CD14-positive monocyte (primary cell): ENCODE measurements at regions not wholly inside any gene's neighbourhood (a gene's known extent, or its start where the extent isn't known, plus 50 kb on each side); places are given as distances from the start of the nearest gene placed in this dataset.
"Not testable (repeated sequence)": the region's sequence is repeated elsewhere in the genome, so short reads cannot be mapped to it uniquely, and the experiment has no call there.

Source experiments
- DNase-seq, 3 donors: peaks; one replicate each; pipeline ENCODE4 v3.0.0-alpha.2; 2011 to 2022
- H2AFZ ChIP-seq: 2 replicates; pipeline ENCODE4 v1.6.0; 2012; ENCODE audit warnings: mild to moderate bottlenecking, low read depth, low read length, inconsistent platforms; ENCODE audit not compliant: insufficient read depth, poor library complexity, severe bottlenecking
- H3K27ac ChIP-seq, 2 donors: 1 replicate in 1 of 2; 2 replicates in 1 of 2; pipeline ENCODE4 v1.5.1; 2012 to 2013; ENCODE audit warnings: low read length in 2 of 2, control low read depth in 1 of 2, inconsistent platforms in 1 of 2, low read depth in 1 of 2, mild to moderate bottlenecking in 1 of 2
- H3K27me3 ChIP-seq, 2 donors: one replicate each; pipeline versions ENCODE4 v1.6.0 to v1.6.1; 2011 to 2013; ENCODE audit warnings: low read length in 2 of 2; ENCODE audit not compliant: control insufficient read depth in 2 of 2, insufficient read depth in 2 of 2
- H3K36me3 ChIP-seq, 2 donors: replicated peaks in 1 of 2; 1 replicate in 1 of 2; 2 replicates in 1 of 2; pipeline versions ENCODE4 v1.5.1 to v1.6.1; 2012 to 2013; ENCODE audit warnings: low read length in 2 of 2, control low read depth in 1 of 2, inconsistent platforms in 1 of 2, mild to moderate bottlenecking in 1 of 2; ENCODE audit not compliant: insufficient read depth in 2 of 2, control insufficient read depth in 1 of 2
- H3K4me1 ChIP-seq, 2 donors: 1 replicate in 1 of 2; 2 replicates in 1 of 2; pipeline versions ENCODE4 v1.5.1 to v1.6.1; 2012 to 2013; ENCODE audit warnings: low read length in 2 of 2, control low read depth in 1 of 2, inconsistent platforms in 1 of 2, mild to moderate bottlenecking in 1 of 2, moderate library complexity in 1 of 2; ENCODE audit not compliant: insufficient read depth in 2 of 2, control insufficient read depth in 1 of 2
- H3K4me2 ChIP-seq: replicated peaks from 2 replicates; pipeline ENCODE3; 2012; ENCODE audit warnings: low read length, moderate library complexity, mild to moderate bottlenecking; ENCODE audit not compliant: poor library complexity, severe bottlenecking; ENCODE audit errors: extremely low read depth
- H3K4me3 ChIP-seq, 3 experiments: fragments of 200-600 bp in 1 of 3; sonication (generic) in 1 of 3; replicated peaks in 1 of 3; 1 replicate in 2 of 3; 2 replicates in 1 of 3; pipeline ENCODE4 v1.5.1; 2011 to 2013; ENCODE audit warnings: low read length in 3 of 3, mild to moderate bottlenecking in 3 of 3, control low read depth in 2 of 3, low read depth in 2 of 3, inconsistent platforms in 1 of 3, moderate library complexity in 1 of 3
- H3K79me2 ChIP-seq: 2 replicates; pipeline ENCODE4 v1.6.0; 2012; ENCODE audit warnings: mild to moderate bottlenecking, control low read depth, inconsistent platforms, low read length, moderate library complexity; ENCODE audit not compliant: insufficient read depth
- H3K9ac ChIP-seq: 2 replicates; pipeline ENCODE4 v1.6.0; 2017; ENCODE audit warnings: low read length, mild to moderate bottlenecking; ENCODE audit not compliant: insufficient read depth, poor library complexity, severe bottlenecking
- H3K9me3 ChIP-seq, 2 donors: replicated peaks in 1 of 2; 1 replicate in 1 of 2; 2 replicates in 1 of 2; pipeline versions ENCODE4 v1.5.1 to v1.6.1; 2012 to 2013; ENCODE audit warnings: low read length in 2 of 2, control low read depth in 1 of 2; ENCODE audit not compliant: control insufficient read depth in 1 of 2, insufficient read depth in 1 of 2
- H4K20me1 ChIP-seq: 2 replicates; pipeline ENCODE4 v1.6.0; 2012; ENCODE audit warnings: mild to moderate bottlenecking, low read length, control low read depth, moderate library complexity; ENCODE audit not compliant: insufficient read depth
- H3K27ac Mint-ChIP-seq, 7 donors: one replicate each; pipeline ENCODE4 v1.8.0; 2020; ENCODE audit warnings: mild to moderate bottlenecking in 7 of 7, mixed read lengths in 7 of 7, moderate library complexity in 6 of 7, inconsistent platforms in 2 of 7
- H3K27me3 Mint-ChIP-seq, 3 donors: one replicate each; pipeline ENCODE4 v1.8.0; 2021 to 2022; ENCODE audit warnings: low read depth in 3 of 3, mild to moderate bottlenecking in 3 of 3, mixed read lengths in 3 of 3, moderate library complexity in 3 of 3, inconsistent platforms in 1 of 3
- H3K36me3 Mint-ChIP-seq, 2 donors: one replicate each; pipeline ENCODE4 v1.8.0; 2020; ENCODE audit warnings: mixed read lengths in 2 of 2, inconsistent platforms in 1 of 2, mild to moderate bottlenecking in 1 of 2
- H3K4me1 Mint-ChIP-seq: one replicate; pipeline ENCODE4 v1.8.0; 2020; ENCODE audit warnings: mild to moderate bottlenecking, mixed read lengths
- H3K4me3 Mint-ChIP-seq, 2 donors: one replicate each; pipeline ENCODE4 v1.8.0; 2020; ENCODE audit warnings: mild to moderate bottlenecking in 2 of 2, mixed read lengths in 2 of 2, moderate library complexity in 1 of 2
- H3K9me3 Mint-ChIP-seq, 7 donors: one replicate each; pipeline ENCODE4 v1.8.0; 2020 to 2022; ENCODE audit warnings: mixed read lengths in 7 of 7, mild to moderate bottlenecking in 6 of 7, moderate library complexity in 6 of 7, inconsistent platforms in 2 of 7
- CTCF ChIP-seq: fragments of 200-600 bp; IDR thresholded peaks from one replicate; pipeline ENCODE4 v1.8.0; 2022; ENCODE audit warnings: antibody characterized with exemption, mild to moderate bottlenecking
- WGBS: methylation state at CpG from one replicate; pipeline ENCODE4 v1.1.5; 2013; ENCODE audit warnings: missing lambda C conversion rate; ENCODE audit not compliant: insufficient coverage; 5-methylcytosine and 5-hydroxymethylcytosine counted together
- intact Hi-C, 2 donors: fragments of 100-400 bp; cut with micrococcal nuclease; formaldehyde crosslinking; loops; one replicate each; pipeline versions ENCODE4 v1.15.0 to v1.15.1; 2023

- H3K36me3 ChIP-seq, H4K20me1 ChIP-seq, H3K27ac ChIP-seq, intact Hi-C loops, H3K27me3 ChIP-seq, H3K9me3 Mint-ChIP-seq, H3K79me2 ChIP-seq, H3K9me3 ChIP-seq, H2AFZ ChIP-seq, H3K27ac Mint-ChIP-seq, H3K4me1 Mint-ChIP-seq, H3K4me2 ChIP-seq, H3K4me3 Mint-ChIP-seq, H3K9ac ChIP-seq, H3K27me3 Mint-ChIP-seq, H3K4me3 ChIP-seq, H3K4me1 ChIP-seq, H3K36me3 Mint-ChIP-seq: not testable (repeated sequence)
- DNase-seq: peak in 1 of 3 donors; percentile 8
- WGBS: 44% methylated on average over 3 of the region's 11 CpGs
- peak; percentile 31 for TF ChIP-seq CTCF
These were observed 1011.2 kb downstream of the TMEM121 start for GRCh38 chr14:106537597-106537996.

DNA sequence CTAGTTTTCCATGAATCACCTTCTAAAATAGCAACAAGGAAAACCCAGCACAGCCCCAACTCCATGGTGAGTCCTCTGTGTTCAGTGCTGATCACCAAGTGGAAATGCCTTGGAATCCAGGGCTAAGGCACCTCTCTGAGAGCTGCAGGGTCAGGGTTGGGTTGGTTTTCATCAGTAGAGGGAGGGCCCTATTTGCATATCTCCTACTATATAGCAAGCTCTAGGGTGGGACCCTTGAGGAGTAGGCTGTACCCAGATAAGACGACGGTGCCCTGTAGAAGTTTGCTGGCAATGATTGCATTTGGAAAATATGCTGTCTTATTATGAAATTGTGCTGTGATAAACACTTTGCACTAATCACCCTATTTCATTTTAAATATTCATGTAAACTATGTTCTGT lies 1011.8 kb downstream of the TMEM121 start:
- H3K27me3 Mint-ChIP-seq: peaks cover 0 to 7% (median 2%) of the 10 kb centered on the region in 3 donors
- H3K27ac Mint-ChIP-seq: no peak overlapping the region

More for the DNA sequence above, 1011.8 kb downstream of the TMEM121 start:
- Histone ChIP-seq H3K9me3 (peaks cover 0 to 8% of the 10 kb centered on the region in 2 donors), H3K4me2 (no peak overlapping the region), H4K20me1 (no peaks in the 10 kb centered on the region), H3K4me3 (no peak overlapping the region), H3K9ac (no peak overlapping the region), H3K27me3 (no peaks in the 10 kb centered on the region), H3K36me3 (no peaks in the 10 kb centered on the region), H3K4me1 (no peaks in the 10 kb centered on the region), H3K27ac (no peak overlapping the region), H2AFZ (no peak overlapping the region), H3K79me2 (no peaks in the 10 kb centered on the region)
- H3K4me3 Mint-ChIP-seq: no peak overlapping the region
- no peak for TF ChIP-seq CTCF
- DNase-seq: no peak
- intact Hi-C loops: no loop called here
- H3K36me3 Mint-ChIP-seq: no peaks in the 10 kb centered on the region
- WGBS: no CpG with 5 or more reads among the region's 2 CpGs
- H3K4me1 Mint-ChIP-seq: peaks cover 6% of the 10 kb centered on the region
- peaks cover 0 to 8% (median 7%) of the 10 kb centered on the region in 7 donors for H3K9me3 Mint-ChIP-seq
